GM21825 (cell line): ENCODE measurements at regions not wholly inside any gene's neighbourhood (a gene's known extent, or its start where the extent isn't known, plus 50 kb on each side); places are given as distances from the start of the nearest gene placed in this dataset.
"Not testable (repeated sequence)": the region's sequence is repeated elsewhere in the genome, so short reads cannot be mapped to it uniquely, and the experiment has no call there.

Experiments
- ATAC-seq: cut with Tn5 transposase; IDR thresholded peaks from one replicate; pipeline ENCODE4 v1.9.1; 2021; ENCODE audit warnings: mild to moderate bottlenecking, moderate library complexity; ENCODE audit not compliant: unreplicated experiment

DNA sequence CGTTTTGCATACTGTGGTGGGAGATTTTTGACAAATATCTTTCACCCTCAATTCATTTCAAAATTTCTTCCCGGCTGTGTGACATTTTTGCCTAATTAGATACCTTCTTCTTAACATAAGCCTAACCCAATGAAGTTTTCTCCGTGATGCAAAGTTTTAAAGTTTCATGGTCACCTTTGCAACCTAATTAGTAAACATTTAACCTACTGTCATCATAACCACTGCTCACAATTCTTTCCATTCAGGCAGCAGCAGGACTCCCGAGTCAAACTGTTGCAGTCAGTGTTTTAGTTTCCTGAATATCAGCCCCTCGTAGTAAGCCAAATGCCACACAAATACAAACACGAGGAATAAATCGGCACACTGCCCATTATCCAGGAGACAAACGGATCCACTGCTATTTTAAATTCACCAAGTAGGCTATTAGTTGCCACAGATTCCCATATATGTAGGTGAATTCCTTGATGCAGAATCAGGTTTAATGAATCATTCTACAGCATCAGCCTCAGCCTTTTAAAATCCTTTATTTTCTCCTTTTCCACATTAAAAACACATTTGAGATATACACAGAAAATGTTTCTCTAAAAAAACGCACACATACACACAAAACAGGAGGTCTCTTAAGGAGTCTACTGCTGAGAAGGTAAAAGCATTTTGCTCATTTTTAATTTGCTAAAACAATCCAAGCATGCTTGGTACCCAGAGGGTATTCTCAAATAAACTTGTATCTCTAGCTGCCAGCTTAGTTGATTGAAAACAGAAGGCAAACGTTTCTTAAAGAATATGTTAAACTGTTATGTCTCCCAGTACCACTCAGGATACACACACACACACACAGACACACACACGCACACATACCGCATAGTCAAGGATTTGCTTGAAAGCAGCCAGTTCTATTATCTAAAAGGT is 106.5 kb upstream of the KCTD1 start:
- no peak for ATAC-seq

DNA sequence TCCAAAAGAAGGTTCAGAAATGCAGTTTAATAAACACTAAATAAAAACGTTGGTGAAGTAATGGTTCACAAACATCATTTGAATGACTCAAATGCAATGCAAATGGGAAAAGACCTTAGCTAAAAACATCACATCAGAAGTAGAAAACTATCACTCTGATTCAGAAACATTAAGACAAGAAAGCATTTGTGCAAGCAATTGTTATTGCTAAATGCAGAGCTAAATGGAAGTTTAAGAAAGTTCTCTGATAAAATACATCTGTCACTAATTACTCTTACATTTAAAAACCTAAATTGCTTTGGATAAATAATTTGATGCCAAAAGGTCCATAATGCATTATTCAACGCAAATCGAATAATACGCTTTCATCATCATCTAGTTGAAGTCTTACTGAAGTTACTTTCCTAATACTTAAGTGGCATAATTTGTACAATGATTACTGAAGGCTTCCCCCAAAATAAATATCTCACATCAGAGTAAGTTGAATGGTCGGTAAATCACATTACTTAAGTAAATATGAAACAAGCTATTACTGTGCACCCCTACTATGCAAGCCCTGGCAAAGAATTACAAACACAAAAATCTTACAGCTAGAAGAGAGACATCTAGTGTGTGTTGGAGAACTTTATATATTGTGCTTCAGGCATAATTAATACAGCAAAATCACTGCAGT is 105.7 kb upstream of the KCTD1 start:
- ATAC-seq, result no peak

DNA sequence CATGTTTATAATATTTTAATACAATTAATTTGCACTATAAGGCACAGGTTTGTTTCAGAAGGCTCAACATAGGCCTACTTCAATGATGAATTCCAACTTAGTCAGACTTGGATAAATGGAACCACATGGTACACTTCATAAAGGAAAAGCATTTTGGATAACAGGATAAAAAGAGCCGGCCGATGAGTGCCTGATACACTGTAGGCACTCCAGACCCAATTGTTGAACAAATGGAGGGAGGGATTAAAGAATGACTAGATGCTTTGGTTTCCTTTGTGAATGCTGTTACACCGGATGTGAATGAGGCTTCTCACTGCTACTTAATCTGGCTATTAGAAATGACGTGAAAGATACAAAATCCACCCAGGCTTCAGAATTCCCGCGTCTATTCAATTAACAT is 104.1 kb upstream of the KCTD1 start:
- ATAC-seq, result no peak

DNA sequence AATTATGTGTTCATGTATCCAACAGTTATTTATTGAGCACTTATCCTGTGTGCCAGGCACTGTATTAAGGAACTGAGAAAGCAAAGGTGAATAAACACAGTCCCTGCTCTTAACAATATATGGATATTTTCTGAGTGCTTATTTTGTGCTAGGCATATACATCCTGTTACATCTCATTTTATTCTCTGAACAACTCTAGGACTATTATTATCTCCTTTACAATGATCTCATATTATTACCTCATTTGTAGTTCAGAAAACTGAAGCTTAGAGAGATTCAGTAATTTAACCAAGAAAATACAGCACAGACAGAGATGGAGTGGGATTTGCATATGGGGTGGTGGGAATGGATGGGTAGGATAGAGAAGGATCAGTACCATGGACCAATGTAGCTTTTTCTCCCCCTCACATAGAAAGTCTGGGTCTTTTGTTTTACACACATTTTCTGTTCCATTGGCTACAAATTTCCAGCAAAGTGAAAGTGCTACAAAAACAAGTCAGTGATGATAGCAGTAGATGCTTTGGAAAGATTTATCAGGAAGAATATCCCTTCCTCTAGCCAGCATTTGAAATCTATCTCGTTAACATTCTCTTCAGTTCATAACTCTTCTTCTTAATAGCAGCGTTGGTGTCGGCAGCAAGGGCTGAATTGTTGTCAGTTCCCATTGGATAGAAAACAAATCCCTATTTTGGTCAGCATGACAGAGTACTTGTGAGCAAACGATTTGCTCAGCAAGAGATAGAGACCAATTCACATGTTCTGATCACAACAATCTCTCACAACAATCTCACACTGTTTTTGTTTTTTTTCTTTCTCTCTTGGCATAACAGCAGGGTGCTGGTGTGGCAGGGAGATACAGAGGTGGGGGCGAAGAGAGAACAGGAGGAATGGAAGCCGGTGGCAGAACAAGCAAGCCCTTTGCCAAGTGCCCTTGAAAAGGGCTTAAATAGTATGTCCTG is 102.2 kb upstream of the KCTD1 start:
- ATAC-seq, result no peak

DNA sequence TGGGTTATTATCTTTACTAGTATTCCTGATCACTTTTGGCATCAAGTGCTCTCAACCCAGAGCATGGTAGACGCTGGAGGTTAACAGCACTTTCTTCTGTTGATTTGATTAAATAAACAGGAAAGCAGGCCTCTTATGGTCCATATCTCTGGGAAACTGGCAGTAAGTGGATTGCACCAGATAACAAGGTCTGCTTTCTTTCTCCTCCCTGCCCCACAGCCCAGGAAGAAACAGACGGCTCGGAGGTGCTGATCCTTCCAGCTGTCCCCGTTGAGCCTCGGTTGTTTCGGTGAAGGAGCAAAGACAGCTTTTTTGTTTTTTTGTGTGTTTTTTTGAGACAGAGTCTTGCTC is 100.8 kb upstream of the KCTD1 start:
- no peak for ATAC-seq

DNA sequence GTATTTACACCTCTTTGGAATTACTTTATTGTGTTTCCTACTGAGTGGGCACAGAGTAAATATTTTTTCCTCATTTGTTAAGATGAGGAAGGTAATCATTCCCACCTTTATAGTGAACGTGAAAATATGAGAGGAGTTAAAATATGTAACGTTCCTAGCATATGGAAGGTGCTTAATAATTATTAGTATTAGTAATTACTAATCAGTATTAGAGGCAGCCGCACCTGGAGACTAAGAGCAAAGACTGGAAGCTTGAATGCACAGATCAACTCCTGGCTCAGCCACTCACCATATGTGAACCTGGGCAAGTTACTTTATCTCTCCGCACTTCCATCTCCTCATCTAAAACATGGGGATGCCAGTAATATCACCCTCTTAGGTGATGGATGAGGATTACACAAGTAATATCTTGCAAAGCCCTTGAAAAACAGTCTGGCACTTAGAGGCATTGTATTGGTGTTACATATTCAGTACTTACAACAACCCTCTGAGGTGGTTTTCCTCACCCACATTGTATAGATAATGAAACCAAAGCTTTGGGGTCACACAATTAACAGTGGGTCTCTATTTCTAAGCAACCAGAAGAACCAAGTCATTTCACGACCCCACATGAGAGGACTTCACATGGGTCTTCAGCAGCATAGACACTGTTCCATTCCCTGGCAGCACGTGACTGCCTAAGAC is 100.3 kb upstream of the KCTD1 start:
- no peak for ATAC-seq

DNA sequence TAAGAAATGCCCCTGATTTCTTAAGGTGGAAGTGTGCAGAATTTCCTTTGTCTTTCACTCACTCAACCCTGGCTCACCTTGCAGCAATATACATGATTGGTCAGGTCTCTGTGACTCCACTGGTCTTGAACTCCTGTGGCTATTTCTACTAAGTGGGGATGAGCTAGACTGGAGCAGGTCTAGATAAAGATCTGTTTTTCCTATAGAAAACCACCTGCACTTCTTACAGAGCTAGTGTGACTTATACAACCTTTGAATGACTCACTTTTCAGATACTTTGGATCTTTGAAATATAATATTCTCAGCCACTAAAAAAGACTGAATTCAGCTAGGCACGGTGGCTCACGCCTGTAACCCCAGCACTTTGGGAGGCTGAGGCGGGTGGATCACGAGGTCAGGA is 98.5 kb upstream of the KCTD1 start:
- ATAC-seq, result no peak

DNA sequence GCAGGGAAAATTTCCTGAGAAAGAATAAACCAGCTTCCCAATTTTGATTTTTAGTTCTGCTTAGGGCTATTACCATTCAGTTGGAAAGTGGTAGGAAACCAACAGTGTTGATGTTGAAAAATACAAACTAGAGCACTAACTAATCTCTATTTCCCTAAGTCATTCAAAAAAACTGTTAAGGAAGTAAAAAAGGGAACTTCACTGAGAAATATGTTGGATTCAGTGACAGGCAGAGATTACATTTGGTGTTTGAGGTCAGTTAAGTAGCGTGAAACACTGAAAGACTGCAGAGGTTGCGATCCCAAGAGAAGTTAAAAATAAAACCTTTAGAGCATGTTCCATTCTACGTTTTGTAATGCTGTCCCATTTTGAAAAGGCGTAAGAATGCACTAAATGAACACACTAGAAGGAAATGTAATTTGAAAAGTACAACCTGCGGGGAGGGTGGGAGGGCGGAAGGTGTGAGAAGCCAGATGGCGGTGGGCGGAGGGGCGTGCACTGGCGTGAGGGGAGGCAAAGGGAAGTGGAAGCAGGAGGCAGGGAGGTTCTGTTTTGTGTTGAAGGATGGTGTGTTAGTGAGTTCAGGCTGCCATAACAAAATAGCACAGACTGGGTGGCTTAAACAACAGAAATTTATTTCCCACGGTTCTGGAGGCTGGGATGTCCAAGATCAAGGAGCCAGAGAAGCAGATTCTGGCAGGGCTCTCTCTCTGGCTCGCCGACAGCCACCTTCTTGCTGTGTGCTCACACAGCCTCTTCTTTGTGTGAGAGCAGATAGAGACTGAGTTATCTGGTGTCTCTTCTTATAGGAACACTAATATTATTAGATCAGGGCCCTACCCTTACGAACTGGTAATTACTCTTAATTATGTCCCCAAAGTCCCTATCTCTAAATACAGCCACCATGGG is 94.3 kb upstream of the KCTD1 start:
- no peak for ATAC-seq

DNA sequence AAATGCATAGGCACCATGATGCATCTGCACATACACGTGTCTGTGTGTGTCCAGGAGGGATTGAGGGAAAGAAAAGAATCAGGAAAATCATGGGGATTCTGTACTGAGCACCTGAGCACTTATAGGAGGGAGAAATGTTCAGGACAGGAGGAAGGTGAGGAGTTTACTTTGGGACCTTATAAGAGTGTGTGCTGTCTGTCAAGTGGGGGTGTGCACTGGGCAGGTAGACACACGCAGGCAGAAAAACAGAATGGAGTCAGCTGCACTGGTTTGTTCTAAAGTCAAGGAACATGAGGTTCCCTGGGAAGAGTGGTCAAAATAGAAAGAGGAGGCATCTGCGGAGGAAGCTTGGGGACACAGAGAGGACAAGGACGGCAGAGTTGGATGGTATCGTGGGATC is 92.2 kb upstream of the KCTD1 start:
- no peak for ATAC-seq

DNA sequence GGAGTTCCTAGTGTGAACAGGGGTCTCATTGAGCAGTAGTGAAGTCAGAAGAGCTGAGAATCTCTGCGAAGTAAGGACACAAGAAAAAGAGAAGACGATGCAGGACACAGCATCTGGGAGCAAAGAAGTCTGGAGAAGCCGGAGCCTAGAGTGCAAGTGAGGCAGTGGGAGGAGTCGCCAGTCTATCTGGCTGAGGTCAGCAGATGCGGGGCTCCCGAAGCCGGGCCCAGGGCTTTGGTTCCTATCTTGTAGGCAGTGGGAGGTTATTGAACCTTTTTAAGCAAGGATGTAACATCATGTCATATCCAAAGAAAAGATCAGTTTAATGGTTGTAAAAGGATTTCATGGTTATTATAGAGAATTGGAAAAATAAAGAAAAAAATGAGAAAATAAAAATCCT is 90.8 kb upstream of the KCTD1 start:
- ATAC-seq, result no peak

DNA sequence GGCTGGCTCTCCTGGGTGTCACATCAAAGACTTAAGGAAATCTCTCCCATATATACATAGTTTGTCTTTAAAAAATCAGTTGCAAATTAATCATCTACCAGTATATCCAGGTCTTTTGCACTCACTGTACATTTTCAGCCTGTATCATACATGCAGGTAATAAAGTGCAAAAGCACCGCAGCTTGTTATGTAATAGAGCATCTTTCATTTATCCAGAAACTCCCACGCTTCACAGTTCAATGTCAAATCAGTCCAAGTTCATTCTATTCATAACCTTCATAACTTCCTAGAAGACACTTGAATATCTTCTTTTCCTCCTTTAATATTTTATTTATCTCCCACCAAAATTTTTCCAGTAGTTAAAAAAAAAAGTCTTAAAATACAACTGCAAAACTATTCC is 89.6 kb upstream of the KCTD1 start:
- ATAC-seq, result no peak

DNA sequence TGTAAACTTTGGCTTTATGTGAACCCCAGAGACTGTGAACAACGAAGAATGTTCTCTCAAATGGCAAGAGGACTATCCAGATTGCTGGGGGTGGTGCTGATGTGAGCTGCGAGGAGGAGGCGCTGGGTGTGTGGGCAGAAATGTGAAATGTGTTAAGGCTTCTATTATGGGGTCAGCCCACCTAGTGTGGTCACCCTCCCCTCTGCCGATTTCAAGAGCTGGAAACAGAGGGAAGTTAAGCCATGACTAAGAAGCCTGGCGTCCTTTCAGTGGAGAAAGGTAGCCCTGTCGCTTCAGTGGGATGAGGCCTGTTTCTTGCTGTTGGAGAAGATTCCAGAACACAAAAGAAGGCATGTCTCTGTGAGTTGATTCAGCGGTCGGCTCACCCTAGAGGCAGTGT is 89.0 kb upstream of the KCTD1 start:
- ATAC-seq, result no peak

DNA sequence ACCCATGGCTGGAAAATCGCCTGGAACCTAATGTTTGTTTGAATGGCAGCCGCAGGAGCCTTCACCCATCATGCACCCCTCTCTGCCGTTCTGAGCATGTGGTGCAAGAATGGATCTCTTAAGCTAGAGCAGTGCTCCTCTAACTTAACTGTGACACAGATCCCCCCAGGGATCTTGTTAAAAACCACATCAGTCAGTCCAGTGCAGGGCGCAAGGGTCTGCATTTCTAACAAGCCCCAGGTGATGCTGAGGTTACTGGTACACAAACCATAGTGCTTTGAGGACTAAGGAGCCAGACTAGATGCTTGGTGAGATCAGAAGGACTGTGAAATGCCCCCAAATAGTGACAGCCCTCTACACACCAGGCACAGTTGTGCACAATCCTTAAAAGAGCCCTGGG is 87.1 kb upstream of the KCTD1 start:
- ATAC-seq, result no peak

DNA sequence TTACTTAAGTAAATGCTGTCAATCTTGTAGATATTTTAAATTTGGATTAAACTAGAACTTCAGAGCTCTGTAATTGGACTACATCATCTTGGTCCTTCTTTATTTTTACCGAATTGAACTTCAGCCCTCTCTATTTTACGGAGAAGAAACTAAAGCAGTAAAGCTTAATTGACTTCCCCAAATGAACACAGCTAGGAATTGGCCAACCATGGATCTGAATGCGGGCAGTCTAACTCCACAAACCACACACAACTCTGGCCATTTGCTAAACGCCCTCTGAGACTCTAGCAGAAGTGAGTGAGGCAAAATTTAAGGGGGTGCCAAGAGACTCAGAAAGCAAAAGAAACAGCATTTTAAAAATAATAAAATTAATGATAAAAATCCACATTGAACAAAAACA is 86.3 kb upstream of the KCTD1 start:
- ATAC-seq, result no peak

DNA sequence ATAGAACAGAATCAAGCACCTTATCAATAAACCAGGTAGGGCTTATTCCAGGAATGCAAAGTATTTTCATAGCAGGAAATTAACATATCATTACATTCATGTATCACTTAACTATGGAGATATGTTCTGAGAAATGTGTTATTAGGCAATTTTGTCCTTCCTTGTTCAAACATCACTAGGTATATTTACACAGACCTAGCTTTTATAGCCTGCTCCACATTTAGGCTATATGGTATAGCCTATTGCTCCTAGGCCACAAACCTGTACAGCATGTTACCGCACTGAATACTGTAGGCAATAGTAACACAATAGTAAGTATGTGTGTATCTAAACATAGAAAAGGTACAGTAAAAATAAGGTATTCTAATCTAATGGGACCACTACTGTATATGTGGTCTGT is 82.8 kb upstream of the KCTD1 start:
- ATAC-seq, result no peak

DNA sequence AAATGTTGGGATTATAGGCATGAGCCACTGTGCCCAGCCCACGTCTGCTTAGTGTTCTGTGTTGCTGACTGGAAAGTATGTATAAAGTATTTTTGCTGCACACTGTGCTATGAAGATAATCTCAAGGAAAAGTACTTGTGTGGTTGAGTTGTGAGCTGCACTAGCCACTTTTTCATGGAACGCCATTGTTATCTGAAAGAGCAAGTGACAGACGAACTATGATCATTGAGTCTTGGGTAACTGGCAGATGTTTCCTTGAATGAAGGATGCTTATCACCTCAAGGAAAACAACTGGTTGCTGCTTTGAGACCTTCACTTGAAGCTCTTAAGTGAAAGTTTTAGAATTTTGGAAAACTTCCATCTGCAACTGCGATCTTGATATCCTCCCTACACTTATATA is 82.2 kb upstream of the KCTD1 start:
- no peak for ATAC-seq

DNA sequence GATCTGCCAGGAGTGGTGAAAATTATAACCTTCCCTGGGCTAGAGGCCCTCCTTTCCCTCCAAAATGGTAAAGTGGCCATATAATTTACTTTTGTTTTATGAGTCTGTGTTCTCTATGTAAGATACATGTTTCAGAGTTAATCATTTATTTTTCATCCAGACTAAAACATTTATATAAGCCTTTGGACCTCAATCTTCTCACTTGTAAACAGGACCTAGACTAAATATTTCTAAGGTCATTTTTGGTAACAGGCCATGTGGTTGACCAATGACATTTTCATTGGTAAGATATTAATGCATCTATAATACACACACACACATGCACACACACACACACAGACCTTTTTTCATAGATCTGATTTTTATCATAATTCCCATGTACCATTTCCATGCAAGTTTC is 79.7 kb upstream of the KCTD1 start:
- no peak for ATAC-seq

DNA sequence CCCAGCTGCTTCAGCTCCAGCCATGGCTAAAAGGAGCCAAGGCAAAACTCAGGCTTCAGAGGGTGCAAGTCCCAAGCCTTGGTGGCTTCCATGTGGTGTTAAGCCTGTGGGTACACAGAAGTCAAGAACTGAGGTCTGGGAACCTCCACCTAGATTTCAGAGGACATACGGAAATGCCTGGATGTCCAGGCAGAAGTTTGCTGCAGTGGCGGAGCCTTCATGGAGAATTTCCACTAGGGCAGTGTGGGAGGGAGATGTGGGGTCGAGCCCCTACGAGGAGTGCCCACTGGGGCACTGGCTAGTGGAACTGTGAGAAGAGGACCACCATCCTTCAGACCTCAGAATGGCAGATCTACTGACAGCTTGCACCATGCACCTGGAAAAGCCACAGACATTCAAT is 76.1 kb upstream of the KCTD1 start:
- no peak for ATAC-seq

DNA sequence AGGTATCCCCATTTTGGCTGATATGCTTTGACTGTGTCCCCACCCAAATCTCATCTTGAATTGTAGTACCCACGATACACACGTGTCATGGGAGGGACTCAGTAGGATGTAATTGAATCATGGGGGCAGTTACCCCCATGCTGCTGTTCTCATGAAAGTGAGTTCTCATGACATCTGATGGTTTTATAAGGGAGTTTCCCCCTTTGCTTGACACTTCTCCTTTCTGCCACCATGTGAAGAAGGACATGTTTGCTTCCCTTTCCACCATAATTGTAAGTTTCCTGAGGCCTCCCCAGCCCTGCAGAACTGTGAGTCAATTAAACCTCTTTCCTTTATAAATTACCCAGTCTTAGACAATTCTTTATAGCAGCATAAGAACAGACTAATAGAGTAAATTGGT is 75.0 kb upstream of the KCTD1 start:
- ATAC-seq, result not testable (repeated sequence)
